Stomach (tissue), 8 donors: ENCODE measurements at regions not wholly inside any gene's neighbourhood (a gene's known extent, or its start where the extent isn't known, plus 50 kb on each side); places are given as distances from the start of the nearest gene placed in this dataset.

Experiments
- DNase-seq, 2 donors: peaks; one replicate each; pipeline versions ENCODE4 v3.0.0 to v3.0.0-alpha.2; 2013 to 2019
- H3K27ac ChIP-seq, 5 donors: fragments of 200-600 bp in 4 of 5; sonication (generic) in 4 of 5; one replicate each; pipeline ENCODE4 v1.5.1; 2013 to 2019; ENCODE audit warnings: mild to moderate bottlenecking in 1 of 5, moderate library complexity in 1 of 5
- H3K27me3 ChIP-seq, 3 donors: fragments of 200-600 bp; sonication (generic); one replicate each; pipeline ENCODE4 v1.5.1; 2017 to 2019; ENCODE audit warnings: mixed run types in 1 of 3
- H3K36me3 ChIP-seq, 4 donors: fragments of 200-600 bp; sonication (generic); 1 replicate in 3 of 4; 2 replicates in 1 of 4; pipeline ENCODE4 v1.5.1; 2016 to 2019
- H3K4me1 ChIP-seq, 4 donors: fragments of 200-600 bp; sonication (generic); one replicate each; pipeline ENCODE4 v1.5.1; 2016 to 2019
- H3K4me3 ChIP-seq, 4 donors: fragments of 200-600 bp; sonication (generic) in 3 of 4; one replicate each; pipeline ENCODE4 v1.5.1; 2016 to 2019; ENCODE audit warnings: mild to moderate bottlenecking in 1 of 4
- H3K9me3 ChIP-seq, 4 donors: fragments of 200-600 bp; sonication (generic); one replicate each; pipeline ENCODE4 v1.5.1; 2016 to 2019
- EP300 ChIP-seq: sonication (generic); formaldehyde crosslinking; IDR thresholded peaks from one replicate; pipeline ENCODE4 v1.6.1; 2017; ENCODE audit warnings: antibody characterized with exemption
- POLR2A ChIP-seq, 4 donors: fragments of 450-650 bp; IDR thresholded peaks; one replicate each; pipeline ENCODE4 v1.6.1; 2016; ENCODE audit warnings: antibody characterized with exemption in 4 of 4, control low read depth in 2 of 4, mild to moderate bottlenecking in 1 of 4, moderate library complexity in 1 of 4
- POLR2AphosphoS5 ChIP-seq, 3 donors: sonication (generic); formaldehyde crosslinking; IDR thresholded peaks; one replicate each; pipeline ENCODE4 v1.6.1; 2016; ENCODE audit warnings: antibody characterized with exemption in 3 of 3
- WGBS, 5 donors: extraction: QIAGEN DNeasy Blood & Tissue Kit in 3 of 5; methylation state at CpG; one replicate each; pipeline versions ENCODE4 v1.1.5 to v1.1.7; 2013 to 2018; 5-methylcytosine and 5-hydroxymethylcytosine counted together
- intact Hi-C: fragments of 100-400 bp; cut with DNase I; formaldehyde crosslinking; loops from one replicate; pipeline ENCODE4 v1.15.1; 2023; ENCODE audit warnings: low total_unique reads
- TF ChIP-seq, protein P1 (sequence below), 7 experiments: fragments of 450-650 bp in 4 of 7; fragments of 200-600 bp in 3 of 7; sonication (generic) in 3 of 7; IDR thresholded peaks; one replicate each; pipeline ENCODE4 v1.5.1; 2016 to 2019; ENCODE audit warnings: antibody characterized with exemption in 7 of 7, control low read depth in 2 of 7, mild to moderate bottlenecking in 1 of 7
- donor health status: healthy with polysubstance abuse.
- donor health status: Bipolar disorder and iron deficiency.
- donor health status: healthy.

DNA sequence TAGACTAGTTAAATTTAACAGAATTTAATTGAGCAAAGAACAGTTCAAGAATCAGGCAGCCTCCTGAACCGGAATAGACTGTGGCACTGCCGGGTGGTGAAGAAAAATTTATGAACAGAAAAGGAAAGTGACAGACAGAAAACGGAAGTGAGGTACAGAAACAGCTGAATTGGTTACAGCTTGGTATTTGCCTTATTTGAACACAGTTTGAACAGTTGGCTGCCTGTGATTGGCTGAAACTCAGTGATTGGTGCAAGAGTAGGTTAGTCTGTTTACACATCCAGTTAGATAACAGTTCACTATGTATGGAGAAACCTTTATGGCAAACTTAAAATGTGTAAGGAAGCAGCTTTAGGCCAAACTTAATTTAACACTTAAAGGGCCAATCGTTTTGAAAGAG lies 116.0 kb upstream of the CITED2 start:
- H3K9me3 ChIP-seq = no peaks in the 10 kb centered on the region
- TF ChIP-seq, protein P1, sequence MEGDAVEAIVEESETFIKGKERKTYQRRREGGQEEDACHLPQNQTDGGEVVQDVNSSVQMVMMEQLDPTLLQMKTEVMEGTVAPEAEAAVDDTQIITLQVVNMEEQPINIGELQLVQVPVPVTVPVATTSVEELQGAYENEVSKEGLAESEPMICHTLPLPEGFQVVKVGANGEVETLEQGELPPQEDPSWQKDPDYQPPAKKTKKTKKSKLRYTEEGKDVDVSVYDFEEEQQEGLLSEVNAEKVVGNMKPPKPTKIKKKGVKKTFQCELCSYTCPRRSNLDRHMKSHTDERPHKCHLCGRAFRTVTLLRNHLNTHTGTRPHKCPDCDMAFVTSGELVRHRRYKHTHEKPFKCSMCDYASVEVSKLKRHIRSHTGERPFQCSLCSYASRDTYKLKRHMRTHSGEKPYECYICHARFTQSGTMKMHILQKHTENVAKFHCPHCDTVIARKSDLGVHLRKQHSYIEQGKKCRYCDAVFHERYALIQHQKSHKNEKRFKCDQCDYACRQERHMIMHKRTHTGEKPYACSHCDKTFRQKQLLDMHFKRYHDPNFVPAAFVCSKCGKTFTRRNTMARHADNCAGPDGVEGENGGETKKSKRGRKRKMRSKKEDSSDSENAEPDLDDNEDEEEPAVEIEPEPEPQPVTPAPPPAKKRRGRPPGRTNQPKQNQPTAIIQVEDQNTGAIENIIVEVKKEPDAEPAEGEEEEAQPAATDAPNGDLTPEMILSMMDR (IDR thresholded peaks at IDR 0.05) = no peak
- TF ChIP-seq POLR2AphosphoS5 (IDR thresholded peaks at IDR 0.05) (no peak), POLR2A (IDR thresholded peaks at IDR 0.05) (no peak), EP300 (no peak)
- intact Hi-C loops = no loop called here
- peaks cover 0 to 11% (median 0%) of the 10 kb centered on the region in 4 donors for H3K4me1 ChIP-seq
- WGBS, 5 donors = 39 to 65% (median 55%) methylated on average over 4 of the region's 4 CpGs
- no peaks in the 10 kb centered on the region for H3K27me3 ChIP-seq
- H3K4me3 ChIP-seq = no peak overlapping the region
- peak; percentile 29 to 37 for DNase-seq
- no peaks in the 10 kb centered on the region for H3K36me3 ChIP-seq
- no peak overlapping the region for H3K27ac ChIP-seq

DNA sequence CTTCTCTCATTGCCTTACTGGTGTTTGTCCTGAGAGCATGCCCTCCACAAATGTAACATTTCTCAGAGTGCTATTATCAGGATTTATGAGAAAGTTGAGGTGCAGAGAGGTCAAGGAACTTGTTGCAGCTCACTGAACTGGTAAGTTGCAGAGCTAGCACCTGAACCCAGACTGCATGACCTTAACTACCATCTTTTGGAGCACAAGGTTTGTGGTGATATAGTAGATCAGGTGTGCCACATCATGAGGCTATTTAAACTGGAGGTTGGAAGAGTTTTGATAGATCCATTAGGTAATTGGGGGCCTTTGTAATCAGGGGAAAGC lies 112.0 kb upstream of the CITED2 start:
- Histone ChIP-seq H3K27ac (no peak overlapping the region), H3K36me3 (no peaks in the 10 kb centered on the region), H3K4me1 (peaks cover 0 to 12% (median 0%) of the 10 kb centered on the region in 4 donors), H3K4me3 (no peak overlapping the region), H3K9me3 (no peaks in the 10 kb centered on the region), H3K27me3 (no peaks in the 10 kb centered on the region)
- TF ChIP-seq POLR2A (IDR thresholded peaks at IDR 0.05) = no peak
- TF ChIP-seq EP300 = no peak
- TF ChIP-seq, protein P1 (IDR thresholded peaks at IDR 0.05) = no peak
- TF ChIP-seq POLR2AphosphoS5 (IDR thresholded peaks at IDR 0.05) = no peak
- intact Hi-C loops = no loop called here
- no peak for DNase-seq

DNA sequence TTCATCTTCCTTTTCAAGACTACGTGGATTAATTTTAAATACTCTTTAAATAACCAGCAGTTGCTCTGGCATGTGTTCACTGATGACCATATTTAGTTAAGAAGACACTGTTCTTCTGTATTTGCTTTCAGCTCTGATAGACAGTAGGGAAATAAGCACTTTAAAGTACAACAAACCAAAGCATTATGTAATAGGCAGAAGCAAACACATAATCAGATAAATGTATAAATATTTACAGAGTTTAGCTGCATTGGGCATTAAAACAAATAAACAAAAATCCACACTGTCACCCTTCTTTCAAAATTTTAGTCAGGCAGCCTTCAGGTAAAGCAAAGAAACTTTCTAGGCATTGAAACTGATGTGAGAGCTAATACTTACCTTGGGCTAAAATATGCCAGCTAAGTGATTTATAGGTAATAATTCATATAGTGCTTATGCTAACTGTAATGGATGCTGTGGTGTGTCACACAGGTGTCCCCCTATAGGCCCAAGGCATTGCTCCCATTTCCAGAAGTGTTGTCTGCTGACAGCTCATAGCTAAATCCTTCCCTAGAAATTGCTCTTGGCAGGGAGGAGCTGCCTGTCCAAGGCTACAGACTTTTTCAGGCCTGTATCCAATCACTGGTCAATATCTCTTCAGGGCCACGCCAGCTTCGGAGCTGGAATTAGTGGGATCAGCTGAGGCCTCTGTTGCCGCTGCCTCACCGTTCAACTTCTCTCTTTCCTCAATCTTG lies 111.5 kb upstream of the CITED2 start:
- H3K4me3 ChIP-seq = no peak overlapping the region
- H3K9me3 ChIP-seq = no peaks in the 10 kb centered on the region
- intact Hi-C loops = no loop called here
- H3K4me1 ChIP-seq = peaks cover 0 to 12% (median 0%) of the 10 kb centered on the region in 4 donors
- DNase-seq = no peak
- H3K36me3 ChIP-seq = no peaks in the 10 kb centered on the region
- no peaks in the 10 kb centered on the region for H3K27me3 ChIP-seq
- WGBS, 5 donors = 53 to 80% (median 74%) methylated on average over 5 of the region's 5 CpGs
- TF ChIP-seq EP300 (no peak), POLR2A (IDR thresholded peaks at IDR 0.05) (no peak), POLR2AphosphoS5 (IDR thresholded peaks at IDR 0.05) (no peak)
- TF ChIP-seq, protein P1 (IDR thresholded peaks at IDR 0.05) = no peak
- H3K27ac ChIP-seq = no peak overlapping the region

DNA sequence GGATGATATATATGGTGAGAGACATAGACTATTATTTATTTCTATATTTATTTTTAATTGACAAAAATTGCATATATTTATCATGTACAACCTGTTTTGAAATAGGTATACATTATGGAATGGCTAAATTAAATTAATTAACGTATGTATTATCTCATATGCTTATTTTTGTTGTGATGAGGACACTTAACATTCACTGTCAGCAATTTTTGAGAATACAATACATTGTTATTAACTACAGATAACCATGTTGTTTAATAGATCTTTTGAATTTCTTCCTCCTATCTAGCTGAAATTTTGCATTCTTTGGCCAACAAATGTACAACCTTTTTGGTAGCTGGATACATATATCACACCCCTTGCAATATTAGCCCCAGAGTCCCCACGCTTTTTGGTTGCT lies 110.7 kb upstream of the CITED2 start:
- TF ChIP-seq, protein P1 (IDR thresholded peaks at IDR 0.05) = no peak
- TF ChIP-seq EP300 (no peak), POLR2A (IDR thresholded peaks at IDR 0.05) (no peak)
- H3K36me3 ChIP-seq = no peaks in the 10 kb centered on the region
- WGBS, 5 donors = 45 to 73% (median 72%) methylated on average over 2 of the region's 2 CpGs
- H3K4me1 ChIP-seq = peaks cover 0 to 8% (median 0%) of the 10 kb centered on the region in 4 donors
- no peak overlapping the region for H3K27ac ChIP-seq
- no peak for DNase-seq
- intact Hi-C loops = no loop called here
- no peak overlapping the region for H3K4me3 ChIP-seq
- no peaks in the 10 kb centered on the region for H3K9me3 ChIP-seq
- no peaks in the 10 kb centered on the region for H3K27me3 ChIP-seq
